Skeletal muscle cell (primary cell): ENCODE measurements at regions not wholly inside any gene's neighbourhood (a gene's known extent, or its start where the extent isn't known, plus 50 kb on each side); places are given as distances from the start of the nearest gene placed in this dataset.

Experiments used
- DNase-seq: peaks from one replicate; pipeline ENCODE4 v3.0.0-alpha.2; 2010; ENCODE audit warnings: low read depth
- H3K4me3 ChIP-seq: 2 replicates; pipeline ENCODE4 v1.5.1; 2011; ENCODE audit warnings: low read depth, mild to moderate bottlenecking, control low read depth, low read length, moderate library complexity

GRCh38 chr3:117681619-117682018 is 972.0 kb downstream of the TUSC7 start:
- no peak overlapping the region for H3K4me3 ChIP-seq
- DNase-seq: peak; percentile 49

- no peak overlapping the region for H3K4me3 ChIP-seq
- DNase-seq: no peak
Observed at GRCh38 chr3:117687096-117687495, 977.5 kb downstream of the TUSC7 start.

GRCh38 chr3:117688583-117688982 is 979.0 kb downstream of the TUSC7 start:
- no peak overlapping the region for H3K4me3 ChIP-seq
- DNase-seq: no peak

- H3K4me3 ChIP-seq: no peak overlapping the region
- no peak for DNase-seq
Observed at GRCh38 chr3:117691526-117691925, 981.9 kb downstream of the TUSC7 start.

GRCh38 chr3:117692416-117692995 is 982.9 kb downstream of the TUSC7 start:
- H3K4me3 ChIP-seq: no peak overlapping the region
- DNase-seq: peak; percentile 68

- H3K4me3 ChIP-seq: no peak overlapping the region
- DNase-seq: peak; percentile 38
Observed at GRCh38 chr3:117695321-117695720, 985.7 kb downstream of the TUSC7 start.

- H3K4me3 ChIP-seq: no peak overlapping the region
- no peak for DNase-seq
Observed at GRCh38 chr3:117695871-117696645, 986.5 kb downstream of the TUSC7 start.

- H3K4me3 ChIP-seq: no peak overlapping the region
- no peak for DNase-seq
Observed at GRCh38 chr3:117696851-117697407, 987.4 kb downstream of the TUSC7 start.

GRCh38 chr3:117699058-117699457 is 989.5 kb downstream of the TUSC7 start:
- no peak overlapping the region for H3K4me3 ChIP-seq
- no peak for DNase-seq

GRCh38 chr3:117700573-117701360 is 991.2 kb downstream of the TUSC7 start:
- no peak overlapping the region for H3K4me3 ChIP-seq
- no peak for DNase-seq

- H3K4me3 ChIP-seq: no peak overlapping the region
- no peak for DNase-seq
Observed at GRCh38 chr3:117705011-117705410, 995.4 kb downstream of the TUSC7 start.

GRCh38 chr3:117706037-117706436 is 996.5 kb downstream of the TUSC7 start:
- peak; percentile 86 for DNase-seq
- no peak overlapping the region for H3K4me3 ChIP-seq

GRCh38 chr3:117706756-117707155 is 997.2 kb downstream of the TUSC7 start:
- no peak overlapping the region for H3K4me3 ChIP-seq
- DNase-seq: peak; percentile 31

- DNase-seq: no peak
- no peak overlapping the region for H3K4me3 ChIP-seq
Observed at GRCh38 chr3:117708601-117709000, 999.0 kb downstream of the TUSC7 start.

- no peak for DNase-seq
- no peak overlapping the region for H3K4me3 ChIP-seq
Observed at GRCh38 chr3:117709108-117709507, 999.5 kb downstream of the TUSC7 start.

GRCh38 chr3:117710501-117710900 is 1000.9 kb downstream of the TUSC7 start:
- H3K4me3 ChIP-seq: no peak overlapping the region
- DNase-seq: no peak

GRCh38 chr3:117719316-117719926 is 1009.8 kb downstream of the TUSC7 start:
- no peak overlapping the region for H3K4me3 ChIP-seq
- DNase-seq: no peak

GRCh38 chr3:117721866-117722265 is 1012.3 kb downstream of the TUSC7 start:
- no peak overlapping the region for H3K4me3 ChIP-seq
- DNase-seq: no peak

GRCh38 chr3:117722856-117723255 is 1013.3 kb downstream of the TUSC7 start:
- no peak for DNase-seq
- no peak overlapping the region for H3K4me3 ChIP-seq

GRCh38 chr3:117723825-117724224 is 1014.2 kb downstream of the TUSC7 start:
- H3K4me3 ChIP-seq: no peak overlapping the region
- no peak for DNase-seq
